Vagina (tissue), 2 donors: ENCODE measurements at regions not wholly inside any gene's neighbourhood (a gene's known extent, or its start where the extent isn't known, plus 50 kb on each side); places are given as distances from the start of the nearest gene placed in this dataset.

Experiments used
- POLR2A ChIP-seq, 2 donors: fragments of 450-650 bp; IDR thresholded peaks; one replicate each; pipeline ENCODE4 v1.6.1; 2017; ENCODE audit warnings: antibody characterized with exemption in 2 of 2, mild to moderate bottlenecking in 2 of 2, moderate library complexity in 2 of 2
- TF ChIP-seq, protein P1 (sequence below), 3 experiments: fragments of 450-650 bp in 2 of 3; fragments of 200-600 bp in 1 of 3; sonication (generic) in 1 of 3; IDR thresholded peaks; one replicate each; pipeline ENCODE4 v1.5.1; 2017 to 2019; ENCODE audit warnings: antibody characterized with exemption in 3 of 3, mild to moderate bottlenecking in 2 of 3, moderate library complexity in 2 of 3

DNA sequence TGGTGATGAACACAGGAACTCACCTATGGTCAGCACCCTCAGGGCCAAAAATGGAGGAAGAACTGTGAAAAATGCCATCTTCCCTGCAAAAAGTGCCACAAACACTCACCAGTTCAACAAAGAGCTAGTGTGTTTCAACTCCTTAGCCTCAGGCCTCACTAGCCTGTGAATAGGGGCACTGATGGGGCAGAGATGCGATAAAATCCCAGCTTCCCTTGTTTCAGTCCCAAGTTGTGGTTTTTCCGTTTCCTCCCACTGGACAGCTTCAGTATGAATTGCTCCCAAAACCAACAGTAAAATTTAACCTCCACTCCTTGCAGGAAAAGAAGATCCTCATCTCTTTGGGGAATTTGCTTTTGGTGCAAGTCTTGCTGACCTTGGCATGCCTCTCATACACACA lies 117.4 kb upstream of the ADAMTS9 start:
- TF ChIP-seq, protein P1, sequence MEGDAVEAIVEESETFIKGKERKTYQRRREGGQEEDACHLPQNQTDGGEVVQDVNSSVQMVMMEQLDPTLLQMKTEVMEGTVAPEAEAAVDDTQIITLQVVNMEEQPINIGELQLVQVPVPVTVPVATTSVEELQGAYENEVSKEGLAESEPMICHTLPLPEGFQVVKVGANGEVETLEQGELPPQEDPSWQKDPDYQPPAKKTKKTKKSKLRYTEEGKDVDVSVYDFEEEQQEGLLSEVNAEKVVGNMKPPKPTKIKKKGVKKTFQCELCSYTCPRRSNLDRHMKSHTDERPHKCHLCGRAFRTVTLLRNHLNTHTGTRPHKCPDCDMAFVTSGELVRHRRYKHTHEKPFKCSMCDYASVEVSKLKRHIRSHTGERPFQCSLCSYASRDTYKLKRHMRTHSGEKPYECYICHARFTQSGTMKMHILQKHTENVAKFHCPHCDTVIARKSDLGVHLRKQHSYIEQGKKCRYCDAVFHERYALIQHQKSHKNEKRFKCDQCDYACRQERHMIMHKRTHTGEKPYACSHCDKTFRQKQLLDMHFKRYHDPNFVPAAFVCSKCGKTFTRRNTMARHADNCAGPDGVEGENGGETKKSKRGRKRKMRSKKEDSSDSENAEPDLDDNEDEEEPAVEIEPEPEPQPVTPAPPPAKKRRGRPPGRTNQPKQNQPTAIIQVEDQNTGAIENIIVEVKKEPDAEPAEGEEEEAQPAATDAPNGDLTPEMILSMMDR (IDR thresholded peaks at IDR 0.05): no peak
- no peak for TF ChIP-seq POLR2A (IDR thresholded peaks at IDR 0.05)
